ENCODE measurements at regions not wholly inside any gene's neighbourhood (a gene's known extent, or its start where the extent isn't known, plus 50 kb on each side); places are given as distances from the start of the nearest gene placed in this dataset.

GRCh38 chr1:187121661-187122060 is 292.9 kb downstream of the PLA2G4A start:
- H3K9me3 ChIP-seq (ENCODE audit: severe bottlenecking), result no peaks in the 10 kb centered on the region
- no peak overlapping the region for H3K27ac ChIP-seq (ENCODE audit: poor library complexity, severe bottlenecking)
- no peaks in the 10 kb centered on the region for H3K4me1 ChIP-seq (ENCODE audit: insufficient read depth, poor library complexity, severe bottlenecking)
- DNase-seq (ENCODE audit: low spot score) (no peak), ATAC-seq (ENCODE audit: low read depth) (no peak)
- no peaks in the 10 kb centered on the region for H3K27me3 ChIP-seq (ENCODE audit: insufficient read depth, poor library complexity, severe bottlenecking)
- no peak for TF ChIP-seq CTCF (IDR thresholded peaks at IDR 0.05; ENCODE audit: poor library complexity, severe bottlenecking)
- H3K4me3 ChIP-seq (ENCODE audit: severe bottlenecking), result no peak overlapping the region
- H3K36me3 ChIP-seq (ENCODE audit: low read depth), result no peaks in the 10 kb centered on the region

- no peaks in the 10 kb centered on the region for H3K4me1 ChIP-seq (ENCODE audit: insufficient read depth, poor library complexity, severe bottlenecking)
- ATAC-seq (ENCODE audit: low read depth) (no peak), DNase-seq (ENCODE audit: low spot score) (no peak)
- no peaks in the 10 kb centered on the region for H3K36me3 ChIP-seq (ENCODE audit: low read depth)
- no peak overlapping the region for H3K27ac ChIP-seq (ENCODE audit: poor library complexity, severe bottlenecking)
- no peak overlapping the region for H3K4me3 ChIP-seq (ENCODE audit: severe bottlenecking)
- no peaks in the 10 kb centered on the region for H3K27me3 ChIP-seq (ENCODE audit: insufficient read depth, poor library complexity, severe bottlenecking)
- H3K9me3 ChIP-seq (ENCODE audit: severe bottlenecking), result no peaks in the 10 kb centered on the region
- TF ChIP-seq CTCF (IDR thresholded peaks at IDR 0.05; ENCODE audit: poor library complexity, severe bottlenecking), result no peak
Observed at GRCh38 chr1:187122566-187122965, 293.8 kb downstream of the PLA2G4A start.

GRCh38 chr1:187129132-187129531 is 300.4 kb downstream of the PLA2G4A start:
- ATAC-seq (ENCODE audit: low read depth) (no peak), DNase-seq (ENCODE audit: low spot score) (no peak)
- H3K27me3 ChIP-seq (ENCODE audit: insufficient read depth, poor library complexity, severe bottlenecking), result no peaks in the 10 kb centered on the region
- H3K4me1 ChIP-seq (ENCODE audit: insufficient read depth, poor library complexity, severe bottlenecking), result no peaks in the 10 kb centered on the region
- H3K4me3 ChIP-seq (ENCODE audit: severe bottlenecking), result no peak overlapping the region
- TF ChIP-seq CTCF (IDR thresholded peaks at IDR 0.05; ENCODE audit: poor library complexity, severe bottlenecking), result no peak
- no peaks in the 10 kb centered on the region for H3K36me3 ChIP-seq (ENCODE audit: low read depth)
- no peaks in the 10 kb centered on the region for H3K9me3 ChIP-seq (ENCODE audit: severe bottlenecking)
- H3K27ac ChIP-seq (ENCODE audit: poor library complexity, severe bottlenecking), result no peak overlapping the region

- no peak for TF ChIP-seq CTCF (IDR thresholded peaks at IDR 0.05; ENCODE audit: poor library complexity, severe bottlenecking)
- no peak for DNase-seq (ENCODE audit: low spot score)
- no peaks in the 10 kb centered on the region for H3K27me3 ChIP-seq (ENCODE audit: insufficient read depth, poor library complexity, severe bottlenecking)
Observed at GRCh38 chr1:187143783-187144182, 315.0 kb downstream of the PLA2G4A start.

GRCh38 chr1:187146388-187146787 is 317.6 kb downstream of the PLA2G4A start:
- ATAC-seq (ENCODE audit: low read depth) (no peak), DNase-seq (ENCODE audit: low spot score) (no peak)
- no peak overlapping the region for H3K4me3 ChIP-seq (ENCODE audit: severe bottlenecking)
- no peaks in the 10 kb centered on the region for H3K36me3 ChIP-seq (ENCODE audit: low read depth)
- H3K27me3 ChIP-seq (ENCODE audit: insufficient read depth, poor library complexity, severe bottlenecking), result no peaks in the 10 kb centered on the region
- H3K4me1 ChIP-seq (ENCODE audit: insufficient read depth, poor library complexity, severe bottlenecking), result no peaks in the 10 kb centered on the region
- TF ChIP-seq CTCF (IDR thresholded peaks at IDR 0.05; ENCODE audit: poor library complexity, severe bottlenecking), result no peak
- no peaks in the 10 kb centered on the region for H3K9me3 ChIP-seq (ENCODE audit: severe bottlenecking)
- no peak overlapping the region for H3K27ac ChIP-seq (ENCODE audit: poor library complexity, severe bottlenecking)

More at GRCh38 chr1:187143783-187144182, 315.0 kb downstream of the PLA2G4A start:
- Histone ChIP-seq H3K9me3 (ENCODE audit: severe bottlenecking) (no peaks in the 10 kb centered on the region), H3K27ac (ENCODE audit: poor library complexity, severe bottlenecking) (no peak overlapping the region), H3K36me3 (ENCODE audit: low read depth) (no peaks in the 10 kb centered on the region), H3K4me3 (ENCODE audit: severe bottlenecking) (no peak overlapping the region), H3K4me1 (ENCODE audit: insufficient read depth, poor library complexity, severe bottlenecking) (no peaks in the 10 kb centered on the region)
- no peak for ATAC-seq (ENCODE audit: low read depth)
